ENCODE measurements at regions not wholly inside any gene's neighbourhood (a gene's known extent, or its start where the extent isn't known, plus 50 kb on each side); places are given as distances from the start of the nearest gene placed in this dataset.

DNA sequence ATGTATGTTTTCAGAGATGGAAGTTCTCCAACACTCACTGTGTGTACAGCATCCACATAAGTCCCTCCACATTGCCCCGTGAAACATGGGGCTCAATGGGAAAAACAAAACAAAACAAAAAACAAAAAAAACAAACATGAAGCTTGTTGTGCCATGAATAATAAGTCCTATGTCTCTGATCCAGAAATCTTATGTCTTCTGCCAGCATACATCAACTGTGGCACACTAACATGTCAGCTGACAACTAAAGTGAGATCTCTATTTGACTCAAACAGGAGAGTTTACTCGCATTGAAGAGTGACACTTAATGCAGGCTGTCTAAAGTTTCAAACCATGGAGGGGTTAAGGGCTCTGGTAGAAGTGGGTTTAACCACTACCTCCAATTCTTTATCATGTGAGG lies 180.2 kb upstream of the ROBO1 start:
- H3K9me3 ChIP-seq (replicated peaks; ENCODE audit: low read length): no peaks in the 10 kb centered on the region
- no peak overlapping the region for H3K4me3 ChIP-seq (ENCODE audit: low read length)
- H3K36me3 ChIP-seq (ENCODE audit: insufficient read depth, low read length): no peaks in the 10 kb centered on the region
- no peaks in the 10 kb centered on the region for H3K4me1 ChIP-seq (ENCODE audit: control insufficient read depth, insufficient read depth, low read length)
- H3K27me3 ChIP-seq (ENCODE audit: control insufficient read depth, insufficient read depth, low read length): no peaks in the 10 kb centered on the region
- H3K9ac ChIP-seq (ENCODE audit: low read depth, low read length): no peak overlapping the region
- no peak overlapping the region for H3K4me2 ChIP-seq (ENCODE audit: low read length)

DNA sequence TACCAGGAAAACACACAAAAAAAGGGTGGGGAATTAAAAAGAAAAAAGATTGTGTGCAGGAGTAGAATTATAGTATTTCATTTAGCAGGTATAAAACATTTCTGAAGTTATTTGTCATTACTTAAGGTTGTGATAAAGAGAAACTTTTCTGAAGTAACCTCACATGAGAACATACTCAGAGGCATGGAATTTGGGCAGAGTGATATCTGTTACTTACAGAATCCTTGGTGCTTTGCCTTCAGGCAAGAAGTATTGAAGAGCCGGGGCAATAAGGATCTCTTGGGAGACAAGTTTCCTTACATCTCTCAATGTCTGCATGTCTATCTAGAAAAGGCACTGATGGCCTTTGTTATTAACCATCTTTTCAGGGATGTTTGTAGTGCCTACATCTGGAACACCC lies 179.7 kb upstream of the ROBO1 start:
- Histone ChIP-seq H3K9me3 (replicated peaks; ENCODE audit: low read length) (no peaks in the 10 kb centered on the region), H3K4me2 (ENCODE audit: low read length) (no peak overlapping the region), H3K4me3 (ENCODE audit: low read length) (no peak overlapping the region), H3K4me1 (ENCODE audit: control insufficient read depth, insufficient read depth, low read length) (no peaks in the 10 kb centered on the region), H3K27me3 (ENCODE audit: control insufficient read depth, insufficient read depth, low read length) (no peaks in the 10 kb centered on the region), H3K36me3 (ENCODE audit: insufficient read depth, low read length) (no peaks in the 10 kb centered on the region), H3K9ac (ENCODE audit: low read depth, low read length) (no peak overlapping the region)

DNA sequence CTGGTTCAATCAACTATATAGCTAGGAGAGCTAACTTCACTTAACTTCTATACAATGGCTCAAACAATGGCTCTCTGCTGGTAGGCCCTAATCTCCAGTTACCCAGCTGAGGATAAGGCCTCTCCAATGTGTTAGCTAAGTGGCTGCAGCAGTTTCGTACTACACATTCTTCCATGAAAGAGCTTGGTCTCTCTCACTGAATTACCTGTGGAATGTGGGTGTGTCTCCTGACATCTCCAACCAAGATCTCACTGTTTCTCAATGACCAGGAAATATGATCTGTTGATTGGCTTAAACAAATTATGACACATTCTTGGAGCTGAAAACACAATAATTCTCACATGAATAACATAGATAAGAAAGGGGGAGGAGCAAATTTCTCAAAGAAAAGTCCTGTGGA lies 169.8 kb upstream of the ROBO1 start:
- Histone ChIP-seq H3K4me1 (ENCODE audit: control insufficient read depth, insufficient read depth, low read length) (no peaks in the 10 kb centered on the region), H3K36me3 (ENCODE audit: insufficient read depth, low read length) (no peaks in the 10 kb centered on the region), H3K9me3 (replicated peaks; ENCODE audit: low read length) (peaks cover 5% of the 10 kb centered on the region), H3K9ac (ENCODE audit: low read depth, low read length) (no peak overlapping the region), H3K27me3 (ENCODE audit: control insufficient read depth, insufficient read depth, low read length) (no peaks in the 10 kb centered on the region), H3K4me2 (ENCODE audit: low read length) (no peak overlapping the region), H3K4me3 (ENCODE audit: low read length) (no peak overlapping the region)

DNA sequence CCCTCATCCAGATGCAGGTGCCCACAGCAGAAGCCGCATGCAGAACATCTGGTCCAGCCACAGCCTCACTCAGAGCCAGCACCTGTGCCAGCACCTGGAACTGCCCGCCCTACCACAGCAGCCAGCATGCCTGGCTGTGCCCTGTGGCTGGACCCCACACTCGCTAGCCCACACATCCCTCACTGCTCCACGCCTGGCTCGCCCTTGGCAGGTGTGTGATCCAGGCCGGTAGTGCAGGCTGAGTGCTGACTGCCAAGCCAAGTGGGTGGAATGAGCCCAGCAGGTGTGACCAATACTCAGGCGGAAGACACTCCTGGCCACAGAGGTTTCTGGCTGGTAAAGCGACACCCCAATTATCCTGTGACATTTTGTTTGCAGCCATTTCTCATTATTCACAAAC lies 162.4 kb upstream of the ROBO1 start:
- H3K9ac ChIP-seq (ENCODE audit: low read depth, low read length): no peak overlapping the region
- no peak overlapping the region for H3K4me2 ChIP-seq (ENCODE audit: low read length)
- H3K9me3 ChIP-seq (replicated peaks; ENCODE audit: low read length): peaks cover 10% of the 10 kb centered on the region
- H3K36me3 ChIP-seq (ENCODE audit: insufficient read depth, low read length): no peaks in the 10 kb centered on the region
- H3K4me1 ChIP-seq (ENCODE audit: control insufficient read depth, insufficient read depth, low read length): no peaks in the 10 kb centered on the region
- H3K27me3 ChIP-seq (ENCODE audit: control insufficient read depth, insufficient read depth, low read length): no peaks in the 10 kb centered on the region
- H3K4me3 ChIP-seq (ENCODE audit: low read length): no peak overlapping the region

DNA sequence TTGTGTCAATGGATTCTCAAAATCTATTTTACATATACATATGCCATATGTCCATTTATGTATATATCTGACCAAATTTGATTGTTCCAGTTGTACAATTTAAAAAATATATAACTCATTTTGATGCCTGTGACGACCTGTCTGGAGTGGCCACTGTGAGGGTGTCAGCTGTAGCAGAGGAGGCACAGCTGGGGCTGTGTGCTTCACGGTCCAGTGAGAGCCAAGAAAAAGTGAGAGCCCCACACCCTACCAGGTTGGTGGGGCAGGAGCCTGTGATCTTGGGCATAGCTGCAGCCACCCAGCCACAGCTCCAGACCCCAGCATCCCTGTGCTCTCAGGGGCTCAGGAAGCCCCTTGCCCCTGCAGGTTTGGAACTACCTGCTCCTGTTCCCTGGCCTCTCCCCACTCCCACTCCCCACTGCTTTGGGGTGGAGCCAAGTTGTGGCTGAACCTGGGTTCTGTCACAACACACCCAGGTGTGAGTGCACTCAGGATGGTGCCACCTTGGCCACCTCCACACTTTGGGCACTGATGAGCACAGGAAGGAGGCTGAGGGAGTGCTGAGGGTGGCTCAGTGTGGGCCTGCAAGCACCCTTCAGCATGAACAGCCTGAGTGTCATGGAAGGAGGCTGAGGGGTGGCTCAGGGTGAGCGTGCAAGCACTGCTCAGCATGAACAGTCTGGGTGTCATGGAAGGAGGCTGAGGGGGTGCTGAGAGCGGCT lies 161.1 kb upstream of the ROBO1 start:
- Histone ChIP-seq H3K36me3 (ENCODE audit: insufficient read depth, low read length) (no peaks in the 10 kb centered on the region), H3K9ac (ENCODE audit: low read depth, low read length) (no peak overlapping the region), H3K4me1 (ENCODE audit: control insufficient read depth, insufficient read depth, low read length) (no peaks in the 10 kb centered on the region), H3K4me2 (ENCODE audit: low read length) (no peak overlapping the region), H3K4me3 (ENCODE audit: low read length) (no peak overlapping the region), H3K27me3 (ENCODE audit: control insufficient read depth, insufficient read depth, low read length) (no peaks in the 10 kb centered on the region), H3K9me3 (replicated peaks; ENCODE audit: low read length) (peaks cover 10% of the 10 kb centered on the region)

DNA sequence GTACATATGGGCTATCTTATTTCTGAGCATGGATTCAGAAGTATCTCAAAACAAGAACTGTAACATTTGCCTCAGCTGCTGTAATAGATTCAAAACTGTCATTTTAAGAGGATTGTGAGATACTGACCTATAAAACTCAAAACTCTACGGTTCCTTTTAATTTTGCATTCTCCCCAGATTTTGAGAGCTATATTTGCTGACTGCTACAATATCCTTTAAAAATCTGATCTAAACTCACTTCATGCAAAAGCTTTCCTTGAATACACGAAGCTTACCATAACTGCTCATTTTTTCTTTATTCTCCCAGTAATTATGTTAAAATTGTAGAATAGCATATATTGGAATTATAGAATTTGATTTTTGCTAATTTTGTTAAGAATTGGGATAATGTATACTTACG lies 158.7 kb upstream of the ROBO1 start:
- Histone ChIP-seq H3K9me3 (replicated peaks; ENCODE audit: low read length) (peaks cover 10% of the 10 kb centered on the region), H3K4me1 (ENCODE audit: control insufficient read depth, insufficient read depth, low read length) (no peaks in the 10 kb centered on the region), H3K4me2 (ENCODE audit: low read length) (no peak overlapping the region), H3K27me3 (ENCODE audit: control insufficient read depth, insufficient read depth, low read length) (no peaks in the 10 kb centered on the region), H3K9ac (ENCODE audit: low read depth, low read length) (no peak overlapping the region), H3K4me3 (ENCODE audit: low read length) (no peak overlapping the region), H3K36me3 (ENCODE audit: insufficient read depth, low read length) (no peaks in the 10 kb centered on the region)

DNA sequence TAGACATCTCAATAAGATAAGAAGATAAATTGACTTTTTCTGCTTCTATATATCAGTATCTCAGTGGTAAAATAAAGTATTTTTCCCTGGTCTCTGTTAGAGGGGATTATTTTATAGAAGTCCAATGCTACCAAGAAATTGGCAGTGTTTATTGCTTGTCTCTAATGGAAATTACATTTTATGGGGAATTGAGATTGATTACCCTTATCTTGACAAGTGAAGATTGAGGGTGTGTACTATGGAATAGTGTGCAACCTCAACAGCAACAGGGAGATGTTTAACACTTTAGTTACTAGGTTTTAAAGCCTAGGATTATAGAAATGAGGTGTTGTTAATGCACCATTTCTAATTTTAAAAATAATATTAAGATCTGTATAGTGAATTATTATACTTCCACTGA lies 154.8 kb upstream of the ROBO1 start:
- H3K9me3 ChIP-seq (replicated peaks; ENCODE audit: low read length): peaks cover 3% of the 10 kb centered on the region

DNA sequence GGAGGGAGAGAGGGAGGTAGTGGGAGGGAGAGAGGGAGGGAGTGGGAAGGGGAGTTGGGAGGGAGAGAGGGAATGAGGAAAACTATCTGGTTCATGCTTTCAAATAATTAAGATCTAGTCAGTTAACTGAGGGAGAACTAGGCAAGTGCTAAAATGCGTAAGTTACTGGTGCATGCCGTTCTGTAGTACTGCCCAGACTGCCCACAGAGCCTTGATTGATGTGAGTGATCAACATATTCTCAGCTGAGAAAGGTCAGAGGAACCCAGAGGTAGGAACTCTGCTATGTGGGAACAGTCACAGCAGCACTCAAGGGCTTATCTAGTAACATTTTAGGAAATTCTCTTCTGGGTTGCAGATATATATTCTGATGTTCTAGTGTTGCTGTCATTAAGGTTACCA lies 149.8 kb upstream of the ROBO1 start:
- no peaks in the 10 kb centered on the region for H3K4me1 ChIP-seq (ENCODE audit: control insufficient read depth, insufficient read depth, low read length)
- H3K9ac ChIP-seq (ENCODE audit: low read depth, low read length): no peak overlapping the region
- H3K4me3 ChIP-seq (ENCODE audit: low read length): no peak overlapping the region
- no peaks in the 10 kb centered on the region for H3K27me3 ChIP-seq (ENCODE audit: control insufficient read depth, insufficient read depth, low read length)
- peaks cover 2% of the 10 kb centered on the region for H3K9me3 ChIP-seq (replicated peaks; ENCODE audit: low read length)
- no peak overlapping the region for H3K4me2 ChIP-seq (ENCODE audit: low read length)
- no peaks in the 10 kb centered on the region for H3K36me3 ChIP-seq (ENCODE audit: insufficient read depth, low read length)

More for the DNA sequence above, 154.8 kb upstream of the ROBO1 start:
- H3K27me3 ChIP-seq (ENCODE audit: control insufficient read depth, insufficient read depth, low read length): no peaks in the 10 kb centered on the region
- H3K9ac ChIP-seq (ENCODE audit: low read depth, low read length): no peak overlapping the region
- H3K4me3 ChIP-seq (ENCODE audit: low read length): no peak overlapping the region
- H3K4me2 ChIP-seq (ENCODE audit: low read length): no peak overlapping the region
- no peaks in the 10 kb centered on the region for H3K36me3 ChIP-seq (ENCODE audit: insufficient read depth, low read length)
- no peaks in the 10 kb centered on the region for H3K4me1 ChIP-seq (ENCODE audit: control insufficient read depth, insufficient read depth, low read length)

DNA sequence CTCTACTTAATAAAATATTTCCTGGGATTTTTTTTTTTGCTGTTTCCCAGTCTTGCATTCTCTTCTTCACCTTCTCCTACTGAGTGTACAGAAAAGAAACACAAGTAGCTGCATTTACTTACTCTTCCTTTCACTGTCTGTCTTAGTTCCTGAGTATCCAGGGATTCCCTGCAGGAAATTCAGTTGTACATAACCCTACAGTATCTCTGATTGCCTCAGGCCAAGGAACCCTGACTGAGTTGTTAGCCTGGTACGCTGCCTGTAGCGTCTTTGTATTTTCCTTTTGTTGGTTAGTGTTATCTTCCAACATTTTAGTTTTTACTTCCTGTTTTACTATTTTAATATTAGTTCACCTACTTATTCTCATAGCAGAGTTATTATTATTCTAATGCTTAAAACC lies 142.5 kb upstream of the ROBO1 start:
- no peaks in the 10 kb centered on the region for H3K4me1 ChIP-seq (ENCODE audit: control insufficient read depth, insufficient read depth, low read length)
- H3K4me3 ChIP-seq (ENCODE audit: low read length): no peak overlapping the region
- H3K27me3 ChIP-seq (ENCODE audit: control insufficient read depth, insufficient read depth, low read length): no peaks in the 10 kb centered on the region
- no peak overlapping the region for H3K4me2 ChIP-seq (ENCODE audit: low read length)
- H3K36me3 ChIP-seq (ENCODE audit: insufficient read depth, low read length): no peaks in the 10 kb centered on the region
- H3K9ac ChIP-seq (ENCODE audit: low read depth, low read length): no peak overlapping the region
- peaks cover 2% of the 10 kb centered on the region for H3K9me3 ChIP-seq (replicated peaks; ENCODE audit: low read length)

DNA sequence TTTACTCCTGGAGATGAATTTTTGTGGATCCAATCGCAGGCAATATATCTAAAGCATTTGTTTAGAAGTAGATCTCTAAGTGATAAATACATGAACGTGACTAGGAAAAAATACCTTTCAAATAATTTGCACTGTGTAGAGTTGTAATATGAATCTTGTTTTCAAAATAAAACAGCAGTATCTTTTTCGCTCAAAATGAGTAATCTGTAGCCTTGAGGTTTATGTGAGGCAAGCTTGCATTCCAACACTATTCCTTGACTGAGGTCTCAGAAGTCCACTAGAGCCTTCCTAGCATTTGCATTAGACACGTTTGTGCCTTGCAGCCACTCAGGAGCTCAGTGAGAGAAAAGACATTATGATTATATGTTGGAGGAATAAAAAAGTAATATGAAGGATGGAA lies 138.3 kb upstream of the ROBO1 start:
- H3K4me2 ChIP-seq (ENCODE audit: low read length): no peak overlapping the region
- no peaks in the 10 kb centered on the region for H3K9me3 ChIP-seq (replicated peaks; ENCODE audit: low read length)
- no peaks in the 10 kb centered on the region for H3K4me1 ChIP-seq (ENCODE audit: control insufficient read depth, insufficient read depth, low read length)
- H3K4me3 ChIP-seq (ENCODE audit: low read length): no peak overlapping the region
- no peaks in the 10 kb centered on the region for H3K27me3 ChIP-seq (ENCODE audit: control insufficient read depth, insufficient read depth, low read length)
- no peak overlapping the region for H3K9ac ChIP-seq (ENCODE audit: low read depth, low read length)
- H3K36me3 ChIP-seq (ENCODE audit: insufficient read depth, low read length): no peaks in the 10 kb centered on the region

DNA sequence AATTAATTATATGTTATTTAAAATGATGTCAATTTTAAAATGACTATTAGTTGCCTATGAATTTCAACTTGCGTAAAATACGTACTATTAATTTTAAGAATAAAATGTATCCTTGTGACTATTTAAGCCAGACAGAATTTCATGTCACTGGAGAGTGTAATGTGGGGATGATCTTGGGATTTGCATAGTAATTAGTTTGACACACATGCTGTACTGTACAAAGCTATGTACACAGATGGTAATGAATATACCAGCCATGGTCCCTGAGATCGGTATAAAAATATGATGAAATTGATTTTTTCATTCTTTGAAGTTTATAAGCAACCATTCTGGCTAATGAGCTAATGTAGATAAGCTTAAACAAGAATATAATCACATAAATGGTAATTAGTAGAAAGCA lies 134.4 kb upstream of the ROBO1 start:
- Histone ChIP-seq H3K4me2 (ENCODE audit: low read length) (no peak overlapping the region), H3K9ac (ENCODE audit: low read depth, low read length) (no peak overlapping the region), H3K36me3 (ENCODE audit: insufficient read depth, low read length) (no peaks in the 10 kb centered on the region), H3K9me3 (replicated peaks; ENCODE audit: low read length) (no peaks in the 10 kb centered on the region), H3K4me1 (ENCODE audit: control insufficient read depth, insufficient read depth, low read length) (no peaks in the 10 kb centered on the region), H3K27me3 (ENCODE audit: control insufficient read depth, insufficient read depth, low read length) (no peaks in the 10 kb centered on the region), H3K4me3 (ENCODE audit: low read length) (no peak overlapping the region)

DNA sequence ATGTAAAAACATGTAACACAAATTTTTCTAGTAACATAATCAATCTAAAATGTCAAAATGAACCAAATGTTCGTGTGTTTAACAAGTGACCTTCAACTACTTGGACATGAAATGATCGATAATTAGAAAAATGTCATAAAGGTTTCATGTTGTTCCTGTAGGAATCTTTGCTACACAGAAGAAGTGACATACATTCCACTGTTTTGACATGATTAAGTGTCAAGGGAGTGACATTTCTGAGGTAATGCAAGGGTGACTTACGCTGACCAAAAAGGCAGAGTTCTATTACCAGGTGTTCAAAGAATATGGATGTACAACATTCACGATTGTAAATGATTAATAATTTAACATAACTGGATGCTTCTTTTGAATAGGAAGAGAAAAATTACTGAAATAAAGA lies 131.1 kb upstream of the ROBO1 start:
- no peak overlapping the region for H3K9ac ChIP-seq (ENCODE audit: low read depth, low read length)
- H3K9me3 ChIP-seq (replicated peaks; ENCODE audit: low read length): no peaks in the 10 kb centered on the region
- no peak overlapping the region for H3K4me2 ChIP-seq (ENCODE audit: low read length)
- no peaks in the 10 kb centered on the region for H3K27me3 ChIP-seq (ENCODE audit: control insufficient read depth, insufficient read depth, low read length)
- H3K4me3 ChIP-seq (ENCODE audit: low read length): no peak overlapping the region
- H3K36me3 ChIP-seq (ENCODE audit: insufficient read depth, low read length): no peaks in the 10 kb centered on the region
- no peaks in the 10 kb centered on the region for H3K4me1 ChIP-seq (ENCODE audit: control insufficient read depth, insufficient read depth, low read length)

All from skeletal muscle satellite cell (primary cell).